Neural progenitor cell (in vitro differentiated cells): ENCODE measurements at regions not wholly inside any gene's neighbourhood (a gene's known extent, or its start where the extent isn't known, plus 50 kb on each side); places are given as distances from the start of the nearest gene placed in this dataset.

Source experiments
- CTCF ChIP-seq: fragments of 200-600 bp; sonication (generic); IDR thresholded peaks from 2 replicates; pipeline ENCODE4 v1.5.1; 2017; ENCODE audit warnings: antibody characterized with exemption, mild to moderate bottlenecking
- EZH2 ChIP-seq: fragments of 200-600 bp; sonication (generic); IDR thresholded peaks from 2 replicates; pipeline ENCODE4 v1.6.1; 2017; ENCODE audit warnings: antibody characterized with exemption, mild to moderate bottlenecking, moderate library complexity
- EZH2phosphoT487 ChIP-seq: fragments of 200-600 bp; sonication (generic); IDR thresholded peaks from 2 replicates; pipeline ENCODE4 v1.6.1; 2017; ENCODE audit warnings: antibody characterized with exemption

- peak; percentile 84 for TF ChIP-seq CTCF
- TF ChIP-seq EZH2: no peak
- TF ChIP-seq EZH2phosphoT487: no peak
Observed at GRCh38 chr11:43573233-43573632, 107.3 kb upstream of the HSD17B12 start.
